Chondrocyte (in vitro differentiated cells): ENCODE measurements at regions not wholly inside any gene's neighbourhood (a gene's known extent, or its start where the extent isn't known, plus 50 kb on each side); places are given as distances from the start of the nearest gene placed in this dataset.

Experiments
- DNase-seq: peaks from one replicate; pipeline ENCODE4 v3.0.0; 2021; ENCODE audit warnings: mixed read lengths, low spot score
- H3K27ac Mint-ChIP-seq: one replicate; pipeline ENCODE4 v1.8.0; 2021; ENCODE audit warnings: mild to moderate bottlenecking, moderate library complexity, mixed read lengths; ENCODE audit not compliant: unreplicated experiment
- H3K27me3 Mint-ChIP-seq: 2 replicates; pipeline ENCODE4 v1.8.0; 2021; ENCODE audit warnings: low read depth, mixed read lengths
- H3K36me3 Mint-ChIP-seq: 2 replicates; pipeline ENCODE4 v1.8.0; 2021; ENCODE audit warnings: low read depth, mixed read lengths
- H3K4me1 Mint-ChIP-seq: 2 replicates; pipeline ENCODE4 v1.8.0; 2021; ENCODE audit warnings: low read depth, mild to moderate bottlenecking, mixed read lengths
- H3K4me3 Mint-ChIP-seq: one replicate; pipeline ENCODE4 v1.8.0; 2021; ENCODE audit warnings: mild to moderate bottlenecking, moderate library complexity, mixed read lengths; ENCODE audit not compliant: unreplicated experiment
- H3K9me3 Mint-ChIP-seq: 2 replicates; pipeline ENCODE4 v1.8.0; 2021; ENCODE audit warnings: low read depth, mixed read lengths
- CTCF ChIP-seq: fragments of 200-600 bp; sonication (generic); IDR thresholded peaks from 2 replicates; pipeline ENCODE4 v1.5.0; 2021; ENCODE audit warnings: antibody characterized with exemption, mild to moderate bottlenecking, moderate library complexity

DNA sequence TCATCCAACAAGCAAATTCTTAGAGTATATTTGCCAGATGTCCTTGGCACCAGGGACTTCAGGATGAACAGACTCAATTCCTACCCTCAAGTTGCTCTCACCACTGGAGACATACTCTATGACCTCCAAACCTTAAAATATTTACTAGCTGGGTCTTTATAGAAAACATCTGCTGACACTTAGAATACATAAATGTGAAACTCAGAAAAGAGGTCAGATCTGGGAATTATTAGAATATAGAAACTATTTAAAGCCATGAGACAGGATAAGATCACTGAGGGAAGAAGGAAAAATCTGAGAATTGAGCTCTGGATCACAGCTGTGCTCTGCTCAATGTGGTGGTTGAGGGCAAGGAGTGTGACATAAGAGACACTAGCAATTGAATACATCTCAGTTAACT is 695.4 kb upstream of the UBE2E2 start:
- no peaks in the 10 kb centered on the region for H3K36me3 Mint-ChIP-seq
- H3K9me3 Mint-ChIP-seq = peaks cover 3% of the 10 kb centered on the region
- H3K4me1 Mint-ChIP-seq = no peaks in the 10 kb centered on the region
- H3K4me3 Mint-ChIP-seq = no peak overlapping the region
- H3K27ac Mint-ChIP-seq = no peak overlapping the region
- TF ChIP-seq CTCF = no peak
- DNase-seq = no peak
- H3K27me3 Mint-ChIP-seq = peaks cover 8% of the 10 kb centered on the region

DNA sequence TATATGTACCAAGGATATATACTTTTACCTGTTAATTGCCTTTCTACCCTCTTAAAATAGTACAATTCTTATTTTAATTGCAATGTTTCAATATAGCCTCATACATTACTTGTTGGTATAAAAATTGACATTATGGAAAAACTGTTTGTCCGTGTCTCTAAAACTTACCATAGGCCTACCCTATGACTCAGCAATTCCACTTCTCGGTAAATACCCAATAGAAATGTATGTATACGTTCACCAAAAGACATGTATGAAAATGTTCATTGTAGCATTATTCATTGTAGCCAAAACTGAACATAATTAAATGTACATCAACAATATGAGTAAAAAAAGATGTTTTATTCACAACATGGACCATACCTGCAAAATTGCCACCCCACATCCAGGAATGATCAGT is 679.2 kb upstream of the UBE2E2 start:
- no peak overlapping the region for H3K4me3 Mint-ChIP-seq
- no peak for TF ChIP-seq CTCF
- H3K9me3 Mint-ChIP-seq = peaks cover 9% of the 10 kb centered on the region
- no peaks in the 10 kb centered on the region for H3K4me1 Mint-ChIP-seq
- no peaks in the 10 kb centered on the region for H3K27me3 Mint-ChIP-seq
- peaks cover 2% of the 10 kb centered on the region for H3K36me3 Mint-ChIP-seq
- DNase-seq = no peak
- no peak overlapping the region for H3K27ac Mint-ChIP-seq

- Mint-ChIP-seq H3K9me3 (peaks cover 12% of the 10 kb centered on the region), H3K4me1 (no peaks in the 10 kb centered on the region), H3K4me3 (no peak overlapping the region), H3K27me3 (no peaks in the 10 kb centered on the region), H3K27ac (no peak overlapping the region), H3K36me3 (peaks cover 2% of the 10 kb centered on the region)
- DNase-seq = no peak
- TF ChIP-seq CTCF = no peak
Observed at GRCh38 chr3:22526266-22526837, 676.8 kb upstream of the UBE2E2 start.

GRCh38 chr3:22536541-22536940 is 666.6 kb upstream of the UBE2E2 start:
- no peaks in the 10 kb centered on the region for H3K4me1 Mint-ChIP-seq
- no peak for DNase-seq
- no peaks in the 10 kb centered on the region for H3K36me3 Mint-ChIP-seq
- TF ChIP-seq CTCF = no peak
- H3K27me3 Mint-ChIP-seq = peaks cover 2% of the 10 kb centered on the region
- no peaks in the 10 kb centered on the region for H3K9me3 Mint-ChIP-seq
- H3K4me3 Mint-ChIP-seq = no peak overlapping the region
- no peak overlapping the region for H3K27ac Mint-ChIP-seq

DNA sequence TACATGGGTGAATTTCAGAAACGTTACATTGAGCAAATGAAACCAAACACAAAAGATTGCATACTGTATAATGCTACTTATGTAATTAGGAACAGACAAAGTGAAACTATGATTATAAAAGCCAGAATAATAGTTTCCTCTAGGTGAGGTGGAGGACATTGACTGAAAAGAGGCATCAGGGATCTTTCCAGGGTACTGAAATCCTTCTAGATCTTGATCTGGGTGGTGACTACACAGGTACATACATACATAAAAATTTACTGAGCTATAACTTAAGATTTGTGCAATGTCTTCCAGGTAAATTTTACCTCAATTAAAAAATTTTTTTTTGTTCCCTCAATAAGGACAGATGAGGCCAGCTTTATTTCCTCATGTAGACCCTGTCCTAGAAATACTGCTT is 665.6 kb upstream of the UBE2E2 start:
- no peaks in the 10 kb centered on the region for H3K4me1 Mint-ChIP-seq
- no peak overlapping the region for H3K27ac Mint-ChIP-seq
- H3K36me3 Mint-ChIP-seq = no peaks in the 10 kb centered on the region
- H3K9me3 Mint-ChIP-seq = peaks cover 2% of the 10 kb centered on the region
- no peak overlapping the region for H3K4me3 Mint-ChIP-seq
- H3K27me3 Mint-ChIP-seq = peaks cover 2% of the 10 kb centered on the region
- TF ChIP-seq CTCF = no peak
- DNase-seq = no peak
